Keratinocyte (primary cell): ENCODE measurements at regions not wholly inside any gene's neighbourhood (a gene's known extent, or its start where the extent isn't known, plus 50 kb on each side); places are given as distances from the start of the nearest gene placed in this dataset.

Experiments used
- EZH2 ChIP-seq: IDR thresholded peaks from one replicate; pipeline ENCODE4 v1.6.1; 2012; ENCODE audit warnings: inconsistent platforms, mild to moderate bottlenecking, low read length, moderate library complexity
- TF ChIP-seq, protein P1 (sequence below), 3 experiments: IDR thresholded peaks in 1 of 3; conservative IDR thresholded peaks in 1 of 3; optimal IDR thresholded peaks in 1 of 3; 2 replicates in 2 of 3; 3 replicates in 1 of 3; pipeline versions ENCODE3 to v1.5.1; 2011; ENCODE audit warnings: low read length in 3 of 3, mild to moderate bottlenecking in 3 of 3, moderate library complexity in 2 of 3, control low read depth in 1 of 3, inconsistent platforms in 1 of 3; ENCODE audit not compliant: insufficient read depth in 2 of 3; ENCODE audit errors: extremely low read depth in 1 of 3

DNA sequence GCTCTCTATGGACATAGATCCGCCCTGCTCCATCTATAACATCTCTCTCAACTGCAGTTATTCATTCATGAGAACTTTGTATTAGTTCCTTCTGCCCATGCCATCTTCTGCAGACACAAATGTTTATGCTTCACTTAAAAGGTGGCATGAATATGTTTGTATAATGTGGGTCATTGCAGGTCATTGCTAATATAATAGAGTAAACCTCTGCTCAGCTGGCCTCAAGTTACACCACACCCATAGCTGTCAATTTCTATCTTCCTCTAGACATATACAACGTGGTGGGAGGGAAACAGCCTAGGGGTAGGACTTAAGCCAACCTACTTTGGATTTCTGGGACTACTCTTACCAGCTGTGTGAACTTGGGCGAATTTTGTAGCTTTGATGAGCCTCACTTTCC is 129.8 kb downstream of the ATXN3L start:
- TF ChIP-seq, protein P1, sequence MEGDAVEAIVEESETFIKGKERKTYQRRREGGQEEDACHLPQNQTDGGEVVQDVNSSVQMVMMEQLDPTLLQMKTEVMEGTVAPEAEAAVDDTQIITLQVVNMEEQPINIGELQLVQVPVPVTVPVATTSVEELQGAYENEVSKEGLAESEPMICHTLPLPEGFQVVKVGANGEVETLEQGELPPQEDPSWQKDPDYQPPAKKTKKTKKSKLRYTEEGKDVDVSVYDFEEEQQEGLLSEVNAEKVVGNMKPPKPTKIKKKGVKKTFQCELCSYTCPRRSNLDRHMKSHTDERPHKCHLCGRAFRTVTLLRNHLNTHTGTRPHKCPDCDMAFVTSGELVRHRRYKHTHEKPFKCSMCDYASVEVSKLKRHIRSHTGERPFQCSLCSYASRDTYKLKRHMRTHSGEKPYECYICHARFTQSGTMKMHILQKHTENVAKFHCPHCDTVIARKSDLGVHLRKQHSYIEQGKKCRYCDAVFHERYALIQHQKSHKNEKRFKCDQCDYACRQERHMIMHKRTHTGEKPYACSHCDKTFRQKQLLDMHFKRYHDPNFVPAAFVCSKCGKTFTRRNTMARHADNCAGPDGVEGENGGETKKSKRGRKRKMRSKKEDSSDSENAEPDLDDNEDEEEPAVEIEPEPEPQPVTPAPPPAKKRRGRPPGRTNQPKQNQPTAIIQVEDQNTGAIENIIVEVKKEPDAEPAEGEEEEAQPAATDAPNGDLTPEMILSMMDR (optimal IDR thresholded peaks at IDR 0.05 in 1 of 3, IDR thresholded peaks at IDR 0.05 in 1 of 3, conservative IDR thresholded peaks at IDR 0.05 in 1 of 3; ENCODE audit: extremely low read depth in 1 of 3, insufficient read depth in 2 of 3, low read length in 3 of 3), result no peak
- TF ChIP-seq EZH2, result no peak
